Liver (tissue), 8 donors: ENCODE measurements at regions not wholly inside any gene's neighbourhood (a gene's known extent, or its start where the extent isn't known, plus 50 kb on each side); places are given as distances from the start of the nearest gene placed in this dataset.

Experiments used
- DNase-seq: peaks from one replicate; pipeline ENCODE4 v3.0.0-alpha.2; 2017; ENCODE audit warnings: low spot score
- H3K27ac ChIP-seq, 2 donors: one replicate each; pipeline ENCODE4 v1.7.0; 2013; ENCODE audit warnings: inconsistent platforms in 2 of 2, low read length in 2 of 2, control low read depth in 1 of 2, low read depth in 1 of 2, mild to moderate bottlenecking in 1 of 2
- H3K27me3 ChIP-seq, 4 donors: one replicate each; pipeline versions ENCODE4 v1.6.1 to v1.7.0; 2013; ENCODE audit warnings: low read length in 3 of 4, inconsistent platforms in 1 of 4, mild to moderate bottlenecking in 1 of 4, moderate library complexity in 1 of 4; ENCODE audit not compliant: control insufficient read depth in 4 of 4, insufficient read depth in 4 of 4
- H3K36me3 ChIP-seq, 4 donors: one replicate each; pipeline versions ENCODE4 v1.6.1 to v1.7.0; 2013; ENCODE audit warnings: low read length in 3 of 4, mild to moderate bottlenecking in 3 of 4, low read depth in 1 of 4, moderate library complexity in 1 of 4; ENCODE audit not compliant: control insufficient read depth in 4 of 4, insufficient read depth in 3 of 4
- H3K4me1 ChIP-seq, 4 donors: one replicate each; pipeline versions ENCODE4 v1.6.1 to v1.7.0; 2013; ENCODE audit warnings: low read length in 3 of 4, mild to moderate bottlenecking in 3 of 4, moderate library complexity in 1 of 4; ENCODE audit not compliant: control insufficient read depth in 4 of 4, insufficient read depth in 4 of 4
- H3K4me3 ChIP-seq, 3 donors: one replicate each; pipeline versions ENCODE4 v1.6.1 to v1.7.0; 2013; ENCODE audit warnings: low read length in 3 of 3, control low read depth in 1 of 3, low read depth in 1 of 3, mild to moderate bottlenecking in 1 of 3
- H3K9ac ChIP-seq, 2 donors: one replicate each; pipeline ENCODE4 v1.7.0; 2013; ENCODE audit warnings: low read length in 2 of 2, mild to moderate bottlenecking in 2 of 2, moderate library complexity in 2 of 2, control low read depth in 1 of 2, low read depth in 1 of 2
- H3K9me3 ChIP-seq, 4 donors: one replicate each; pipeline versions ENCODE4 v1.6.1 to v1.7.0; 2013; ENCODE audit warnings: low read length in 3 of 4; ENCODE audit not compliant: control insufficient read depth in 4 of 4
- EGR1 ChIP-seq, 2 donors: IDR thresholded peaks; 2 replicates each; pipeline ENCODE4 v1.6.1; 2016 to 2018; ENCODE audit warnings: antibody characterized with exemption in 2 of 2, low read depth in 2 of 2
- FOXA1 ChIP-seq: IDR thresholded peaks from 2 replicates; pipeline ENCODE4 v1.6.1; 2016; ENCODE audit warnings: antibody characterized with exemption
- FOXA2 ChIP-seq: IDR thresholded peaks from 2 replicates; pipeline ENCODE4 v1.6.1; 2016; ENCODE audit warnings: antibody characterized with exemption
- GABPA ChIP-seq, 2 donors: IDR thresholded peaks in 1 of 2; conservative IDR thresholded peaks in 1 of 2; 2 replicates each; pipeline ENCODE4 v1.6.1; 2016; ENCODE audit warnings: antibody characterized with exemption in 2 of 2, mild to moderate bottlenecking in 1 of 2, moderate library complexity in 1 of 2
- HNF4A ChIP-seq, 2 donors: conservative IDR thresholded peaks; 2 replicates each; pipeline ENCODE4 v1.6.1; 2016; ENCODE audit warnings: antibody characterized with exemption in 2 of 2, mild to moderate bottlenecking in 2 of 2
- HNF4G ChIP-seq: IDR thresholded peaks from 2 replicates; pipeline ENCODE4 v1.6.1; 2016; ENCODE audit warnings: antibody characterized with exemption
- JUND ChIP-seq, 2 donors: IDR thresholded peaks; 2 replicates each; pipeline ENCODE4 v1.6.1; 2016; ENCODE audit warnings: antibody characterized with exemption in 2 of 2
- NR2F2 ChIP-seq: IDR thresholded peaks from 2 replicates; pipeline ENCODE4 v1.6.1; 2016; ENCODE audit warnings: antibody characterized with exemption
- RAD21 ChIP-seq, 2 donors: IDR thresholded peaks; 2 replicates each; pipeline ENCODE4 v1.6.1; 2016; ENCODE audit warnings: antibody characterized with exemption in 2 of 2, mild to moderate bottlenecking in 2 of 2
- RXRA ChIP-seq, 2 donors: IDR thresholded peaks; 2 replicates each; pipeline ENCODE4 v1.6.1; 2017 to 2018; ENCODE audit warnings: antibody characterized with exemption in 2 of 2, mild to moderate bottlenecking in 1 of 2
- SP1 ChIP-seq: IDR thresholded peaks from 2 replicates; pipeline ENCODE4 v1.6.1; 2018; ENCODE audit warnings: antibody characterized with exemption, mild to moderate bottlenecking
- TAF1 ChIP-seq: conservative IDR thresholded peaks from 2 replicates; pipeline ENCODE4 v1.6.1; 2016; ENCODE audit warnings: antibody characterized with exemption, mild to moderate bottlenecking
- YY1 ChIP-seq: IDR thresholded peaks from 2 replicates; pipeline ENCODE4 v1.6.1; 2016; ENCODE audit warnings: antibody characterized with exemption, mild to moderate bottlenecking
- WGBS: extraction: QIAGEN DNeasy Blood & Tissue Kit; methylation state at CpG from one replicate; pipeline ENCODE4 v1.1.7; 2013; 5-methylcytosine and 5-hydroxymethylcytosine counted together
- TF ChIP-seq, protein P1 (sequence below): IDR thresholded peaks from 2 replicates; pipeline ENCODE4 v1.6.1; 2016; ENCODE audit warnings: antibody characterized with exemption
- TF ChIP-seq, protein P2 (sequence below): IDR thresholded peaks from 2 replicates; pipeline ENCODE4 v1.6.1; 2016; ENCODE audit warnings: antibody characterized with exemption
- TF ChIP-seq, protein P3 (sequence below): IDR thresholded peaks from 2 replicates; pipeline ENCODE4 v1.6.1; 2016; ENCODE audit warnings: antibody characterized with exemption
- TF ChIP-seq, protein P4 (sequence below): fragments of 150-350 bp; IDR thresholded peaks from 2 replicates; pipeline ENCODE4 v1.5.1; 2017; ENCODE audit warnings: improper control_type of control experiment, low read depth, low read length; ENCODE audit not compliant: missing input control
- donor health status: healthy.
- donor health status: healthy.
- donor health status: healthy.
- donor health status: healthy.
- donor health status: healthy.

DNA sequence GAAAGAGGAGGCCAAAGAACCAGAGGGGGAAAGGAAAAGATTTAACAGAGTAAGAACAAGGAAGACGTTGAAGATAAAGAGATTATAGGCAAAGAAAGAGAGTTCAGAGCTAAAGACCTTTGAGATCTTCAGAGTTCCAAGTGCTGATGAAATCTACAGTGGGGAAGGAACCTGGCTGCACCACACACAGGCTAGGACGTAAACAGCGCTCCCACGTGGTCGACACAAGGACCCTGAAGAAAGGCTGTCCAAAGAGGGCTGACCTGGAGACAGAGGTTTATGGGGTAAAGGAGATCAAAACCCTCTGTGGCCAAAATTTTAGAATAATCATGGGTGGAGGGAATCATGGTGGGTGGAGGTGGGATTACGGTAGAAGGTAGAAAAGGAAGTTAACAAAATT is 121.6 kb downstream of the PMP22 start:
- 69% methylated on average over 6 of the region's 6 CpGs for WGBS

DNA sequence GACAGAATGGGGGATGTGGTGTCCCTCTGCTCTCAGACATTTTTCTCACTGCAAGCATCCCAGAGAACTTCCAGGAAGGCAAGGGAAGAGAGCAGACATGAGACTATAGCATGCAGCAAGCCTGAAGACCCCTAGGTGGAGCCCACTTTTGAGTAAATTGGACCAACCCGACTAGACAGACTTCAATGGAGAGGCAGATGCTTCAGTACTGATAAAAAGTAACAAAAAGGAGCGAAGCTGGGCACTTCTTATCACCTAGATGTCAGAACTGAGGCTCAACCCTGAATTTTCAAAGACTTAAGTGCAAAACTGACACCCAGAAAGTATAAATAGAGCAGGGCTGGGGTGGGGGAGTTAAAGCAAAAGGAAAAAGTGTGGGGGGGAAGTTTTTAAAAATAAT is 130.8 kb downstream of the PMP22 start:
- TF ChIP-seq, protein P1, sequence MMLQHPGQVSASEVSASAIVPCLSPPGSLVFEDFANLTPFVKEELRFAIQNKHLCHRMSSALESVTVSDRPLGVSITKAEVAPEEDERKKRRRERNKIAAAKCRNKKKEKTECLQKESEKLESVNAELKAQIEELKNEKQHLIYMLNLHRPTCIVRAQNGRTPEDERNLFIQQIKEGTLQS: no peak
- no peak for TF ChIP-seq RAD21 (IDR thresholded peaks at IDR 0.05)
- no peak for TF ChIP-seq HNF4A (conservative IDR thresholded peaks at IDR 0.05)
- TF ChIP-seq YY1: no peak
- TF ChIP-seq EGR1 (IDR thresholded peaks at IDR 0.05; ENCODE audit: low read depth in 2 of 2): no peak
- no peak for TF ChIP-seq FOXA2
- TF ChIP-seq TAF1: no peak
- TF ChIP-seq, protein P2, sequence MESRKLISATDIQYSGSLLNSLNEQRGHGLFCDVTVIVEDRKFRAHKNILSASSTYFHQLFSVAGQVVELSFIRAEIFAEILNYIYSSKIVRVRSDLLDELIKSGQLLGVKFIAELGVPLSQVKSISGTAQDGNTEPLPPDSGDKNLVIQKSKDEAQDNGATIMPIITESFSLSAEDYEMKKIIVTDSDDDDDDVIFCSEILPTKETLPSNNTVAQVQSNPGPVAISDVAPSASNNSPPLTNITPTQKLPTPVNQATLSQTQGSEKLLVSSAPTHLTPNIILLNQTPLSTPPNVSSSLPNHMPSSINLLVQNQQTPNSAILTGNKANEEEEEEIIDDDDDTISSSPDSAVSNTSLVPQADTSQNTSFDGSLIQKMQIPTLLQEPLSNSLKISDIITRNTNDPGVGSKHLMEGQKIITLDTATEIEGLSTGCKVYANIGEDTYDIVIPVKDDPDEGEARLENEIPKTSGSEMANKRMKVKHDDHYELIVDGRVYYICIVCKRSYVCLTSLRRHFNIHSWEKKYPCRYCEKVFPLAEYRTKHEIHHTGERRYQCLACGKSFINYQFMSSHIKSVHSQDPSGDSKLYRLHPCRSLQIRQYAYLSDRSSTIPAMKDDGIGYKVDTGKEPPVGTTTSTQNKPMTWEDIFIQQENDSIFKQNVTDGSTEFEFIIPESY: no peak
- no peak for TF ChIP-seq NR2F2
- no peak for TF ChIP-seq JUND (IDR thresholded peaks at IDR 0.05)
- TF ChIP-seq RXRA (IDR thresholded peaks at IDR 0.05): no peak
- TF ChIP-seq, protein P3, sequence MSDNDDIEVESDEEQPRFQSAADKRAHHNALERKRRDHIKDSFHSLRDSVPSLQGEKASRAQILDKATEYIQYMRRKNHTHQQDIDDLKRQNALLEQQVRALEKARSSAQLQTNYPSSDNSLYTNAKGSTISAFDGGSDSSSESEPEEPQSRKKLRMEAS: no peak
- TF ChIP-seq, protein P4, sequence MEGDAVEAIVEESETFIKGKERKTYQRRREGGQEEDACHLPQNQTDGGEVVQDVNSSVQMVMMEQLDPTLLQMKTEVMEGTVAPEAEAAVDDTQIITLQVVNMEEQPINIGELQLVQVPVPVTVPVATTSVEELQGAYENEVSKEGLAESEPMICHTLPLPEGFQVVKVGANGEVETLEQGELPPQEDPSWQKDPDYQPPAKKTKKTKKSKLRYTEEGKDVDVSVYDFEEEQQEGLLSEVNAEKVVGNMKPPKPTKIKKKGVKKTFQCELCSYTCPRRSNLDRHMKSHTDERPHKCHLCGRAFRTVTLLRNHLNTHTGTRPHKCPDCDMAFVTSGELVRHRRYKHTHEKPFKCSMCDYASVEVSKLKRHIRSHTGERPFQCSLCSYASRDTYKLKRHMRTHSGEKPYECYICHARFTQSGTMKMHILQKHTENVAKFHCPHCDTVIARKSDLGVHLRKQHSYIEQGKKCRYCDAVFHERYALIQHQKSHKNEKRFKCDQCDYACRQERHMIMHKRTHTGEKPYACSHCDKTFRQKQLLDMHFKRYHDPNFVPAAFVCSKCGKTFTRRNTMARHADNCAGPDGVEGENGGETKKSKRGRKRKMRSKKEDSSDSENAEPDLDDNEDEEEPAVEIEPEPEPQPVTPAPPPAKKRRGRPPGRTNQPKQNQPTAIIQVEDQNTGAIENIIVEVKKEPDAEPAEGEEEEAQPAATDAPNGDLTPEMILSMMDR: no peak
- no peak for TF ChIP-seq SP1
- TF ChIP-seq FOXA1: no peak
- no peak for DNase-seq
- Histone ChIP-seq H3K27me3 (peaks cover 0 to 3% (median 0%) of the 10 kb centered on the region in 4 donors), H3K9me3 (no peaks in the 10 kb centered on the region), H3K36me3 (no peaks in the 10 kb centered on the region), H3K4me3 (no peak overlapping the region), H3K4me1 (no peaks in the 10 kb centered on the region), H3K9ac (no peak overlapping the region), H3K27ac (no peak overlapping the region)
- 69% methylated on average over 2 of the region's 2 CpGs for WGBS

More for the DNA sequence above, 121.6 kb downstream of the PMP22 start:
- no peaks in the 10 kb centered on the region for H3K4me1 ChIP-seq
- H3K4me3 ChIP-seq: no peak overlapping the region
- no peak overlapping the region for H3K9ac ChIP-seq
- H3K27ac ChIP-seq: no peak overlapping the region
- no peak for TF ChIP-seq NR2F2
- TF ChIP-seq, protein P1: no peak
- TF ChIP-seq SP1: no peak
- no peak for TF ChIP-seq HNF4G
- no peak for TF ChIP-seq GABPA (IDR thresholded peaks at IDR 0.05 in 1 of 2, conservative IDR thresholded peaks at IDR 0.05 in 1 of 2)
- no peak for TF ChIP-seq JUND (IDR thresholded peaks at IDR 0.05)
- TF ChIP-seq YY1: no peak
- TF ChIP-seq, protein P2: no peak
- no peak for TF ChIP-seq EGR1 (IDR thresholded peaks at IDR 0.05; ENCODE audit: low read depth in 2 of 2)
- TF ChIP-seq, protein P3: no peak
- TF ChIP-seq, protein P4: no peak
- H3K27me3 ChIP-seq: no peaks in the 10 kb centered on the region
- DNase-seq: no peak
- no peaks in the 10 kb centered on the region for H3K36me3 ChIP-seq
- H3K9me3 ChIP-seq: peaks cover 0 to 5% (median 0%) of the 10 kb centered on the region in 4 donors
